Fibroblast of lung (primary cell): ENCODE measurements at regions not wholly inside any gene's neighbourhood (a gene's known extent, or its start where the extent isn't known, plus 50 kb on each side); places are given as distances from the start of the nearest gene placed in this dataset.

Experiments used
- EZH2 ChIP-seq: IDR thresholded peaks from 2 replicates; pipeline ENCODE4 v1.5.1; 2012; ENCODE audit warnings: low read length, control low read depth, mild to moderate bottlenecking; ENCODE audit errors: missing control alignments
- TF ChIP-seq, protein P1 (sequence below), 2 donors: IDR thresholded peaks in 1 of 2; conservative IDR thresholded peaks in 1 of 2; 1 replicate in 1 of 2; 2 replicates in 1 of 2; pipeline ENCODE4 v1.5.1; 2011 to 2012; ENCODE audit warnings: low read length in 2 of 2, control low read depth in 1 of 2, inconsistent platforms in 1 of 2, low read depth in 1 of 2, mild to moderate bottlenecking in 1 of 2

DNA sequence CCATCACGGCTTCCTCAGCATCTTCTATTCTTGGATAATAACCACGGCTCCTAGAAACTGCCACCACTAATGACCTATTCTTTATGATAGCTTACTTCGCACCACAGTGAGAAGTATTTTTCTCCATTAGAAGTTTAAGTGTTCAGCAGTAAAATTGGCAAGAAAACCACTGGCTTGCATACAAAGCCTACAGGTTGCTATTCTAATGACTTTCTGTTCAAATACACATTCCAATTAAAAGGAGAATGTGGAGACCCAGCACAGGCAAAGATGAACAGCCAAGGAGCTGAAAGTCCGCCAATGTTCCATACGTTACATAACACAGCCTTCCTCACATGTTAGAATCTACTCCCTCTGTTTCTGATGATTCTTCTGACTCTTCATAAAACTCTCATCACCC lies 875.0 kb upstream of the PRKX start:
- TF ChIP-seq, protein P1, sequence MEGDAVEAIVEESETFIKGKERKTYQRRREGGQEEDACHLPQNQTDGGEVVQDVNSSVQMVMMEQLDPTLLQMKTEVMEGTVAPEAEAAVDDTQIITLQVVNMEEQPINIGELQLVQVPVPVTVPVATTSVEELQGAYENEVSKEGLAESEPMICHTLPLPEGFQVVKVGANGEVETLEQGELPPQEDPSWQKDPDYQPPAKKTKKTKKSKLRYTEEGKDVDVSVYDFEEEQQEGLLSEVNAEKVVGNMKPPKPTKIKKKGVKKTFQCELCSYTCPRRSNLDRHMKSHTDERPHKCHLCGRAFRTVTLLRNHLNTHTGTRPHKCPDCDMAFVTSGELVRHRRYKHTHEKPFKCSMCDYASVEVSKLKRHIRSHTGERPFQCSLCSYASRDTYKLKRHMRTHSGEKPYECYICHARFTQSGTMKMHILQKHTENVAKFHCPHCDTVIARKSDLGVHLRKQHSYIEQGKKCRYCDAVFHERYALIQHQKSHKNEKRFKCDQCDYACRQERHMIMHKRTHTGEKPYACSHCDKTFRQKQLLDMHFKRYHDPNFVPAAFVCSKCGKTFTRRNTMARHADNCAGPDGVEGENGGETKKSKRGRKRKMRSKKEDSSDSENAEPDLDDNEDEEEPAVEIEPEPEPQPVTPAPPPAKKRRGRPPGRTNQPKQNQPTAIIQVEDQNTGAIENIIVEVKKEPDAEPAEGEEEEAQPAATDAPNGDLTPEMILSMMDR (conservative IDR thresholded peaks at IDR 0.05 in 1 of 2, IDR thresholded peaks at IDR 0.05 in 1 of 2; ENCODE audit: low read depth in 1 of 2, low read length in 2 of 2) = no peak
- TF ChIP-seq EZH2 = no peak
